A549 (cell line): ENCODE measurements at regions not wholly inside any gene's neighbourhood (a gene's known extent, or its start where the extent isn't known, plus 50 kb on each side); places are given as distances from the start of the nearest gene placed in this dataset.
"Not testable (repeated sequence)": the region's sequence is repeated elsewhere in the genome, so short reads cannot be mapped to it uniquely, and the experiment has no call there.

Experiments
- CTCF ChIP-seq: fragments of >200 bp; sonication (Bioruptor Twin); formaldehyde crosslinking; IDR thresholded peaks from 3 replicates; pipeline ENCODE4 v1.5.1; 2016
- HMGXB4 ChIP-seq: fragments of 250-450 bp; sonication (Bioruptor Pico); IDR thresholded peaks from 2 replicates; pipeline ENCODE4 v1.5.0; 2021; ENCODE audit warnings: mild to moderate bottlenecking, moderate library complexity, borderline replicate concordance
- JUNB ChIP-seq: fragments of >200 bp; sonication (Bioruptor Twin); formaldehyde crosslinking; IDR thresholded peaks from 2 replicates; pipeline ENCODE4 v1.6.1; 2016
- NPAS2 ChIP-seq: fragments of 250-450 bp; sonication (Bioruptor Pico); IDR thresholded peaks from 2 replicates; pipeline ENCODE4 v1.8.0; 2022; ENCODE audit warnings: mild to moderate bottlenecking, moderate library complexity, borderline replicate concordance
- POLR2AphosphoS2 ChIP-seq: conservative IDR thresholded peaks from 2 replicates; pipeline ENCODE4 v1.6.1; 2012; ENCODE audit warnings: low read length, improper control_type of control experiment, inconsistent platforms
- TFCP2L1 ChIP-seq: fragments of 250-450 bp; sonication (Bioruptor Pico); IDR thresholded peaks from 2 replicates; pipeline ENCODE4 v1.5.0; 2021; ENCODE audit warnings: mild to moderate bottlenecking

- not testable (repeated sequence) for TF ChIP-seq NPAS2 (CRISPR knock-in tag); CTCF; JUNB; HMGXB4; POLR2AphosphoS2; TFCP2L1 (CRISPR knock-in tag)
These were observed 178.2 kb upstream of the ZNG1F start for GRCh38 chr9:41367301-41367700.
